ENCODE measurements at regions not wholly inside any gene's neighbourhood (a gene's known extent, or its start where the extent isn't known, plus 50 kb on each side); places are given as distances from the start of the nearest gene placed in this dataset.

- TF ChIP-seq EZH2 (IDR thresholded peaks at IDR 0.05) = no peak
- no peak for TF ChIP-seq FOXP2 (optimal IDR thresholded peaks at IDR 0.05; ENCODE audit: control extremely low read depth, extremely low read length, insufficient read depth)
- TF ChIP-seq POLR2AphosphoS5 (IDR thresholded peaks at IDR 0.05; ENCODE audit: borderline replicate concordance, low read depth, low read length) = no peak
These were observed 61.9 kb upstream of the CLINT1 start for GRCh38 chr5:157920828-157921170.

Data from SK-N-MC (cell line).